Keratinocyte (primary cell): ENCODE measurements at regions not wholly inside any gene's neighbourhood (a gene's known extent, or its start where the extent isn't known, plus 50 kb on each side); places are given as distances from the start of the nearest gene placed in this dataset.

ENCODE experiments used
- DNase-seq: peaks from one replicate; pipeline ENCODE4 v3.0.0-alpha.2; 2011; ENCODE audit warnings: low read depth, missing footprints, low spot score
- FAIRE-seq: peaks from 2 replicates; lab custom pipeline; 2011; peaks lifted over from hg19 to GRCh38; lab: Jason Lieb, UNC
- H2AFZ ChIP-seq: 2 replicates; pipeline ENCODE4 v1.6.0; 2012; ENCODE audit warnings: low read length, control low read depth, inconsistent platforms; ENCODE audit not compliant: control insufficient read depth
- H3K27ac ChIP-seq: 2 replicates; pipeline ENCODE4 v1.5.1; 2011; ENCODE audit warnings: low read length; ENCODE audit not compliant: control insufficient read depth, insufficient read depth
- H3K27me3 ChIP-seq: 3 replicates; pipeline ENCODE4 v1.6.0; 2011; ENCODE audit warnings: low read length; ENCODE audit not compliant: control insufficient read depth, insufficient read depth; ENCODE audit errors: extremely low read depth
- H3K36me3 ChIP-seq, 2 experiments: 2 replicates in 1 of 2; 3 replicates in 1 of 2; pipeline ENCODE4 v1.5.1; 2011; ENCODE audit warnings: low read length in 2 of 2, mild to moderate bottlenecking in 1 of 2; ENCODE audit not compliant: control insufficient read depth in 2 of 2, insufficient read depth in 2 of 2; ENCODE audit errors: extremely low read depth in 1 of 2
- H3K4me1 ChIP-seq: 3 replicates; pipeline ENCODE4 v1.5.1; 2011; ENCODE audit warnings: low read length; ENCODE audit not compliant: control insufficient read depth, insufficient read depth; ENCODE audit errors: extremely low read depth
- H3K4me2 ChIP-seq: 3 replicates; pipeline ENCODE4 v1.6.0; 2011; ENCODE audit warnings: low read depth, low read length; ENCODE audit not compliant: control insufficient read depth, insufficient read depth; ENCODE audit errors: extremely low read depth
- H3K4me3 ChIP-seq, 3 experiments: fragments of 200-600 bp in 1 of 3; sonication (generic) in 1 of 3; 2 replicates in 2 of 3; 3 replicates in 1 of 3; pipeline ENCODE4 v1.5.1; 2011 to 2016; ENCODE audit warnings: low read length in 3 of 3, mild to moderate bottlenecking in 3 of 3, control low read depth in 2 of 3, inconsistent platforms in 1 of 3, low read depth in 1 of 3, mixed read lengths in 1 of 3, mixed run types in 1 of 3, moderate library complexity in 1 of 3; ENCODE audit not compliant: control insufficient read depth in 2 of 3, insufficient read depth in 2 of 3; ENCODE audit errors: extremely low read depth in 1 of 3
- H3K79me2 ChIP-seq: 2 replicates; pipeline ENCODE4 v1.6.0; 2012; ENCODE audit warnings: low read length; ENCODE audit not compliant: control insufficient read depth, insufficient read depth
- H3K9ac ChIP-seq: 3 replicates; pipeline ENCODE4 v1.6.0; 2011; ENCODE audit warnings: low read length; ENCODE audit not compliant: control insufficient read depth, insufficient read depth; ENCODE audit errors: extremely low read depth
- H3K9me1 ChIP-seq: 3 replicates; pipeline ENCODE4 v1.6.0; 2011; ENCODE audit warnings: low read length; ENCODE audit not compliant: control insufficient read depth, insufficient read depth; ENCODE audit errors: extremely low read depth
- H3K9me3 ChIP-seq: 2 replicates; pipeline ENCODE4 v1.5.1; 2012; ENCODE audit warnings: low read depth, low read length; ENCODE audit not compliant: control insufficient read depth
- H4K20me1 ChIP-seq: 3 replicates; pipeline ENCODE4 v1.6.0; 2011; ENCODE audit warnings: low read length; ENCODE audit not compliant: control insufficient read depth, insufficient read depth; ENCODE audit errors: extremely low read depth
- EZH2 ChIP-seq: IDR thresholded peaks from one replicate; pipeline ENCODE4 v1.6.1; 2012; ENCODE audit warnings: inconsistent platforms, mild to moderate bottlenecking, low read length, moderate library complexity
- dilution Hi-C: fragments of 300-500 bp; cut with MboI; formaldehyde crosslinking; loops from one replicate; pipeline ENCODE4 v1.7.0; 2020; ENCODE audit warnings: low sequenced_read_pairs; ENCODE audit not compliant: extremely low pct_ligation_motif_present
- TF ChIP-seq, protein P1 (sequence below), 3 experiments: IDR thresholded peaks in 1 of 3; conservative IDR thresholded peaks in 1 of 3; optimal IDR thresholded peaks in 1 of 3; 2 replicates in 2 of 3; 3 replicates in 1 of 3; pipeline versions ENCODE3 to v1.5.1; 2011; ENCODE audit warnings: low read length in 3 of 3, mild to moderate bottlenecking in 3 of 3, moderate library complexity in 2 of 3, control low read depth in 1 of 3, inconsistent platforms in 1 of 3; ENCODE audit not compliant: insufficient read depth in 2 of 3; ENCODE audit errors: extremely low read depth in 1 of 3

- H3K9me1 ChIP-seq = no peaks in the 10 kb centered on the region
- dilution Hi-C loops = no loop called here
- TF ChIP-seq, protein P1, sequence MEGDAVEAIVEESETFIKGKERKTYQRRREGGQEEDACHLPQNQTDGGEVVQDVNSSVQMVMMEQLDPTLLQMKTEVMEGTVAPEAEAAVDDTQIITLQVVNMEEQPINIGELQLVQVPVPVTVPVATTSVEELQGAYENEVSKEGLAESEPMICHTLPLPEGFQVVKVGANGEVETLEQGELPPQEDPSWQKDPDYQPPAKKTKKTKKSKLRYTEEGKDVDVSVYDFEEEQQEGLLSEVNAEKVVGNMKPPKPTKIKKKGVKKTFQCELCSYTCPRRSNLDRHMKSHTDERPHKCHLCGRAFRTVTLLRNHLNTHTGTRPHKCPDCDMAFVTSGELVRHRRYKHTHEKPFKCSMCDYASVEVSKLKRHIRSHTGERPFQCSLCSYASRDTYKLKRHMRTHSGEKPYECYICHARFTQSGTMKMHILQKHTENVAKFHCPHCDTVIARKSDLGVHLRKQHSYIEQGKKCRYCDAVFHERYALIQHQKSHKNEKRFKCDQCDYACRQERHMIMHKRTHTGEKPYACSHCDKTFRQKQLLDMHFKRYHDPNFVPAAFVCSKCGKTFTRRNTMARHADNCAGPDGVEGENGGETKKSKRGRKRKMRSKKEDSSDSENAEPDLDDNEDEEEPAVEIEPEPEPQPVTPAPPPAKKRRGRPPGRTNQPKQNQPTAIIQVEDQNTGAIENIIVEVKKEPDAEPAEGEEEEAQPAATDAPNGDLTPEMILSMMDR (optimal IDR thresholded peaks at IDR 0.05 in 1 of 3, IDR thresholded peaks at IDR 0.05 in 1 of 3, conservative IDR thresholded peaks at IDR 0.05 in 1 of 3; ENCODE audit: extremely low read depth in 1 of 3, insufficient read depth in 2 of 3, low read length in 3 of 3) = no peak
- TF ChIP-seq EZH2 = no peak
- no peak overlapping the region for H2AFZ ChIP-seq
- H3K9me3 ChIP-seq = no peaks in the 10 kb centered on the region
- no peak overlapping the region for H3K27ac ChIP-seq
- no peaks in the 10 kb centered on the region for H3K36me3 ChIP-seq
- H3K27me3 ChIP-seq = no peaks in the 10 kb centered on the region
- H3K4me3 ChIP-seq = no peak overlapping the region
- H3K4me2 ChIP-seq = no peak overlapping the region
- H3K4me1 ChIP-seq = no peaks in the 10 kb centered on the region
- DNase-seq (no peak), FAIRE-seq (no peak)
- H4K20me1 ChIP-seq = no peaks in the 10 kb centered on the region
- H3K9ac ChIP-seq = no peak overlapping the region
- H3K79me2 ChIP-seq = no peaks in the 10 kb centered on the region
Measured at GRCh38 chr7:25780904-25781303, 371.1 kb upstream of the NFE2L3 start.

GRCh38 chr7:25781704-25782103, 370.3 kb upstream of the NFE2L3 start:
- Histone ChIP-seq H3K9me1 (no peaks in the 10 kb centered on the region), H3K27ac (no peak overlapping the region), H3K36me3 (no peaks in the 10 kb centered on the region), H3K79me2 (no peaks in the 10 kb centered on the region), H4K20me1 (no peaks in the 10 kb centered on the region), H2AFZ (no peak overlapping the region), H3K4me2 (no peak overlapping the region), H3K4me1 (no peaks in the 10 kb centered on the region), H3K9ac (no peak overlapping the region), H3K4me3 (no peak overlapping the region), H3K9me3 (no peaks in the 10 kb centered on the region), H3K27me3 (no peaks in the 10 kb centered on the region)
- no peak for FAIRE-seq
- DNase-seq = no peak
- dilution Hi-C loops = no loop called here
- TF ChIP-seq, protein P1 (optimal IDR thresholded peaks at IDR 0.05 in 1 of 3, IDR thresholded peaks at IDR 0.05 in 1 of 3, conservative IDR thresholded peaks at IDR 0.05 in 1 of 3; ENCODE audit: extremely low read depth in 1 of 3, insufficient read depth in 2 of 3, low read length in 3 of 3) = no peak
- no peak for TF ChIP-seq EZH2
